ENCODE measurements at regions not wholly inside any gene's neighbourhood (a gene's known extent, or its start where the extent isn't known, plus 50 kb on each side); places are given as distances from the start of the nearest gene placed in this dataset.

GRCh38 chr20:23201658-23202057 is 115.5 kb upstream of the CD93 start:
- DNase-seq = no peak

GRCh38 chr20:23200914-23201313 is 114.8 kb upstream of the CD93 start:
- DNase-seq = no peak

GRCh38 chr20:23200413-23200812 is 114.3 kb upstream of the CD93 start:
- no peak for DNase-seq

GRCh38 chr20:23199356-23199755 is 113.2 kb upstream of the CD93 start:
- DNase-seq = no peak

- no peak for DNase-seq
Measured at GRCh38 chr20:23198815-23199214, 112.7 kb upstream of the CD93 start.

GRCh38 chr20:23197836-23198235 is 111.7 kb upstream of the CD93 start:
- DNase-seq = no peak

- no peak for DNase-seq
Measured at GRCh38 chr20:23195636-23196035, 109.5 kb upstream of the CD93 start.

GRCh38 chr20:23193801-23194384 is 107.8 kb upstream of the CD93 start:
- DNase-seq = peak; percentile 43

- DNase-seq = no peak
Measured at GRCh38 chr20:23192469-23192868, 106.3 kb upstream of the CD93 start.

GRCh38 chr20:23190557-23190956 is 104.4 kb upstream of the CD93 start:
- DNase-seq = no peak

- DNase-seq = no peak
Measured at GRCh38 chr20:23189854-23190253, 103.7 kb upstream of the CD93 start.

- DNase-seq = no peak
Measured at GRCh38 chr20:23189341-23189740, 103.2 kb upstream of the CD93 start.

- no peak for DNase-seq
Measured at GRCh38 chr20:23188377-23189169, 102.4 kb upstream of the CD93 start.

GRCh38 chr20:23187751-23188150 is 101.6 kb upstream of the CD93 start:
- peak; percentile 71 for DNase-seq

- no peak for DNase-seq
Measured at GRCh38 chr20:23186808-23187207, 100.7 kb upstream of the CD93 start.

GRCh38 chr20:23180451-23180921 is 94.4 kb upstream of the CD93 start:
- peak; percentile 70 for DNase-seq

GRCh38 chr20:23179766-23180403 is 93.8 kb upstream of the CD93 start:
- DNase-seq = no peak

- DNase-seq = no peak
Measured at GRCh38 chr20:23178806-23179205, 92.7 kb upstream of the CD93 start.

GRCh38 chr20:23174821-23175220 is 88.7 kb upstream of the CD93 start:
- DNase-seq = no peak

- DNase-seq = no peak
Measured at GRCh38 chr20:23167431-23167830, 81.3 kb upstream of the CD93 start.

GRCh38 chr20:23166563-23166962 is 80.4 kb upstream of the CD93 start:
- DNase-seq = no peak

GRCh38 chr20:23165964-23166363 is 79.8 kb upstream of the CD93 start:
- no peak for DNase-seq

GRCh38 chr20:23165307-23165750 is 79.2 kb upstream of the CD93 start:
- DNase-seq = no peak

- DNase-seq = peak; percentile 62
Measured at GRCh38 chr20:23164176-23164601, 78.1 kb upstream of the CD93 start.

Measured in femur (tissue), 1 donor.